Transverse colon (tissue), 4 donors: ENCODE measurements at regions not wholly inside any gene's neighbourhood (a gene's known extent, or its start where the extent isn't known, plus 50 kb on each side); places are given as distances from the start of the nearest gene placed in this dataset.

ENCODE experiments used
- POLR2A ChIP-seq: fragments of 450-650 bp; IDR thresholded peaks from one replicate; pipeline ENCODE4 v1.6.1; 2016; ENCODE audit warnings: antibody characterized with exemption, mild to moderate bottlenecking, moderate library complexity
- POLR2AphosphoS5 ChIP-seq, 3 donors: sonication (generic); formaldehyde crosslinking; IDR thresholded peaks; one replicate each; pipeline ENCODE4 v1.6.1; 2016; ENCODE audit warnings: antibody characterized with exemption in 3 of 3
- TF ChIP-seq, protein P1 (sequence below), 5 experiments: fragments of 200-600 bp in 3 of 5; fragments of 450-650 bp in 2 of 5; sonication (generic) in 3 of 5; IDR thresholded peaks; 1 replicate in 2 of 5; 2 replicates in 3 of 5; pipeline ENCODE4 v1.5.1; 2016 to 2017; ENCODE audit warnings: antibody characterized with exemption in 5 of 5, inconsistent platforms in 3 of 5, mild to moderate bottlenecking in 2 of 5, moderate library complexity in 1 of 5

DNA sequence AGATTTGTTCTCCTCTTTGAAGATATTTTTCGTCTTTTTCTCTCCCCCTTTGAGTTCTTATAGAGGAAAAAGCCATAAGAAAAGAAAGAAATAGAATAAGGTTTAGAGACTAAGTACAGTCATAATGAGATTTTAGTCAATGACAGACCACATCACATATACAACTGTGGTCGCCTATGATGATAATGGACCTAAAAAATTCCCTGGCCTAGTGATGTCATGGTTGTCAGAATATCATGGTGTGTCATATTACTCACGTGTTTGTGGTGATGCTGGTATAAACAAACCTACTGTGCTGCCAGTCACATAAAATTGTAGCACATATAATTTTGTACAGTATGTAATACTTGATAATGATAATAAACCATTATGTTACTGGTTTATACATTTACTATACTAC is 1096.1 kb downstream of the OLFM4 start:
- TF ChIP-seq POLR2A (no peak), POLR2AphosphoS5 (IDR thresholded peaks at IDR 0.05) (no peak)
- TF ChIP-seq, protein P1, sequence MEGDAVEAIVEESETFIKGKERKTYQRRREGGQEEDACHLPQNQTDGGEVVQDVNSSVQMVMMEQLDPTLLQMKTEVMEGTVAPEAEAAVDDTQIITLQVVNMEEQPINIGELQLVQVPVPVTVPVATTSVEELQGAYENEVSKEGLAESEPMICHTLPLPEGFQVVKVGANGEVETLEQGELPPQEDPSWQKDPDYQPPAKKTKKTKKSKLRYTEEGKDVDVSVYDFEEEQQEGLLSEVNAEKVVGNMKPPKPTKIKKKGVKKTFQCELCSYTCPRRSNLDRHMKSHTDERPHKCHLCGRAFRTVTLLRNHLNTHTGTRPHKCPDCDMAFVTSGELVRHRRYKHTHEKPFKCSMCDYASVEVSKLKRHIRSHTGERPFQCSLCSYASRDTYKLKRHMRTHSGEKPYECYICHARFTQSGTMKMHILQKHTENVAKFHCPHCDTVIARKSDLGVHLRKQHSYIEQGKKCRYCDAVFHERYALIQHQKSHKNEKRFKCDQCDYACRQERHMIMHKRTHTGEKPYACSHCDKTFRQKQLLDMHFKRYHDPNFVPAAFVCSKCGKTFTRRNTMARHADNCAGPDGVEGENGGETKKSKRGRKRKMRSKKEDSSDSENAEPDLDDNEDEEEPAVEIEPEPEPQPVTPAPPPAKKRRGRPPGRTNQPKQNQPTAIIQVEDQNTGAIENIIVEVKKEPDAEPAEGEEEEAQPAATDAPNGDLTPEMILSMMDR (IDR thresholded peaks at IDR 0.05), result no peak
